ENCODE measurements at regions not wholly inside any gene's neighbourhood (a gene's known extent, or its start where the extent isn't known, plus 50 kb on each side); places are given as distances from the start of the nearest gene placed in this dataset.

DNA sequence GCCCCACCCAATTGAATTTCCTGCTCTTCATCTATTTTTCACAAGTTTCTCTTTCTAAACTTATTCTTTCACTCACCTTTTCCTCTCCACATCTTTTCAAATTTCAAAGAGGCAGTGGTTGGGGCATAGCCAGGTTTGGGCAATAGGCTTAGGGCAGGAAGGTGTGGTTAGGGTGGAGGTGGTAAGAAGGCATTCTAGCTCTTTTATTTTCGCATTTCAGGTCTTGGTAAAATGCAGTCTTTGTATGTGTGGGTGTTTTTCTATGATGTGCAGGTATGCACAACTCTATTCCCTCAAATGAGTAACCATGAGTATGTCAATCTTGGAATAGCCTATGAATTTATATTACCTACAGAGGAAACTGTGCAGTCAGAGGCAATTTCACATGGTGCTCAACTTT lies 129.8 kb upstream of the IFNE start:
- no peak for DNase-seq (ENCODE audit: low spot score)
- TF ChIP-seq, protein P1, sequence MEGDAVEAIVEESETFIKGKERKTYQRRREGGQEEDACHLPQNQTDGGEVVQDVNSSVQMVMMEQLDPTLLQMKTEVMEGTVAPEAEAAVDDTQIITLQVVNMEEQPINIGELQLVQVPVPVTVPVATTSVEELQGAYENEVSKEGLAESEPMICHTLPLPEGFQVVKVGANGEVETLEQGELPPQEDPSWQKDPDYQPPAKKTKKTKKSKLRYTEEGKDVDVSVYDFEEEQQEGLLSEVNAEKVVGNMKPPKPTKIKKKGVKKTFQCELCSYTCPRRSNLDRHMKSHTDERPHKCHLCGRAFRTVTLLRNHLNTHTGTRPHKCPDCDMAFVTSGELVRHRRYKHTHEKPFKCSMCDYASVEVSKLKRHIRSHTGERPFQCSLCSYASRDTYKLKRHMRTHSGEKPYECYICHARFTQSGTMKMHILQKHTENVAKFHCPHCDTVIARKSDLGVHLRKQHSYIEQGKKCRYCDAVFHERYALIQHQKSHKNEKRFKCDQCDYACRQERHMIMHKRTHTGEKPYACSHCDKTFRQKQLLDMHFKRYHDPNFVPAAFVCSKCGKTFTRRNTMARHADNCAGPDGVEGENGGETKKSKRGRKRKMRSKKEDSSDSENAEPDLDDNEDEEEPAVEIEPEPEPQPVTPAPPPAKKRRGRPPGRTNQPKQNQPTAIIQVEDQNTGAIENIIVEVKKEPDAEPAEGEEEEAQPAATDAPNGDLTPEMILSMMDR (IDR thresholded peaks at IDR 0.05) = no peak
- no peak overlapping the region for H3K27ac Mint-ChIP-seq (ENCODE audit: unreplicated experiment)
- H3K9me3 Mint-ChIP-seq (ENCODE audit: low read depth) = no peaks in the 10 kb centered on the region
- peaks cover 18% of the 10 kb centered on the region for H3K27me3 Mint-ChIP-seq (ENCODE audit: low read depth)
- peaks cover 11% of the 10 kb centered on the region for H3K4me1 Mint-ChIP-seq (ENCODE audit: low read depth)
- H3K36me3 Mint-ChIP-seq (ENCODE audit: low read depth) = no peaks in the 10 kb centered on the region
- no peak overlapping the region for H3K4me3 Mint-ChIP-seq (ENCODE audit: unreplicated experiment)

DNA sequence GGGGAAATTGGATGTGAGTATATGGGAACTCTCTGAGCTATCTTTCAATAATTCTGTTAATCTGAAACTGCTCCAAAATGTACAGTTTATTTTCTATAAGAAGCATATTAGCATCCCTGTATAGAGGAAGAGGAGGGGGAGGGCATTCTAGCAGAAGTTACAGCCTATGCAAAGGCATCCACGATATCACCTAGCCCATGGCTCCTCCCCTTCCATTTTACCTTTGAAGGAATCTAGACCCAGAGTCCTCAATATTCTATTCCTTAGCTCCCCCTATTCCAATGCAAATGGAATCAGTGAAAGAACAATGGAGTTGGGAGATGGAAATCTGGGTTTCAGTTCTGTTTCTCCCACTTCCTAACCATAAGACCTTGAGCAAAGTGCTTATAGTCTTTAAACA lies 132.9 kb upstream of the IFNE start:
- Mint-ChIP-seq H3K27ac (ENCODE audit: unreplicated experiment) (no peak overlapping the region), H3K27me3 (ENCODE audit: low read depth) (peaks cover 15% of the 10 kb centered on the region), H3K4me1 (ENCODE audit: low read depth) (peaks cover 11% of the 10 kb centered on the region), H3K9me3 (ENCODE audit: low read depth) (no peaks in the 10 kb centered on the region), H3K4me3 (ENCODE audit: unreplicated experiment) (no peak overlapping the region), H3K36me3 (ENCODE audit: low read depth) (no peaks in the 10 kb centered on the region)
- TF ChIP-seq, protein P1 (IDR thresholded peaks at IDR 0.05) = no peak
- DNase-seq (ENCODE audit: low spot score) = no peak

DNA sequence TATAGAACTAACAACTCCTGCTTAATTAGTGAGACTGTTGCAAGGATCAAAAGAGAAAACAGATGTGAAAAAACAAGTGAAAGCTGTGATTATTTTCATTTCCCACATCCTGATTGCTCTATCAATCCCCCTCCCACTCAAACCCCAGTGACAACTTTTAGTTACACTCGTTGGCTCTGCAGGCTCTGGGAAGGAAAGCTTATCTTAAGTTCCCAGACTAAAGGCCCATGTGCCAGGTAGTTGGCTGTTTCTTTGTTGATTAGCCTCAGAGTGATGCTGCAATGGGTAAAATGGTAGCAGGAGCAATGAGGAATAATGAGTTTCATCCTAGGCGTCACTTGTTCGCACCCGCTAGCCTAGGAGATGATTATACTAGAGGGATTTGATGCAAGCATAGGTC lies 133.3 kb upstream of the IFNE start:
- no peak overlapping the region for H3K27ac Mint-ChIP-seq (ENCODE audit: unreplicated experiment)
- no peaks in the 10 kb centered on the region for H3K36me3 Mint-ChIP-seq (ENCODE audit: low read depth)
- peaks cover 11% of the 10 kb centered on the region for H3K4me1 Mint-ChIP-seq (ENCODE audit: low read depth)
- H3K27me3 Mint-ChIP-seq (ENCODE audit: low read depth) = peaks cover 15% of the 10 kb centered on the region
- no peaks in the 10 kb centered on the region for H3K9me3 Mint-ChIP-seq (ENCODE audit: low read depth)
- H3K4me3 Mint-ChIP-seq (ENCODE audit: unreplicated experiment) = no peak overlapping the region
- TF ChIP-seq, protein P1 (IDR thresholded peaks at IDR 0.05) = no peak
- DNase-seq (ENCODE audit: low spot score) = no peak

DNA sequence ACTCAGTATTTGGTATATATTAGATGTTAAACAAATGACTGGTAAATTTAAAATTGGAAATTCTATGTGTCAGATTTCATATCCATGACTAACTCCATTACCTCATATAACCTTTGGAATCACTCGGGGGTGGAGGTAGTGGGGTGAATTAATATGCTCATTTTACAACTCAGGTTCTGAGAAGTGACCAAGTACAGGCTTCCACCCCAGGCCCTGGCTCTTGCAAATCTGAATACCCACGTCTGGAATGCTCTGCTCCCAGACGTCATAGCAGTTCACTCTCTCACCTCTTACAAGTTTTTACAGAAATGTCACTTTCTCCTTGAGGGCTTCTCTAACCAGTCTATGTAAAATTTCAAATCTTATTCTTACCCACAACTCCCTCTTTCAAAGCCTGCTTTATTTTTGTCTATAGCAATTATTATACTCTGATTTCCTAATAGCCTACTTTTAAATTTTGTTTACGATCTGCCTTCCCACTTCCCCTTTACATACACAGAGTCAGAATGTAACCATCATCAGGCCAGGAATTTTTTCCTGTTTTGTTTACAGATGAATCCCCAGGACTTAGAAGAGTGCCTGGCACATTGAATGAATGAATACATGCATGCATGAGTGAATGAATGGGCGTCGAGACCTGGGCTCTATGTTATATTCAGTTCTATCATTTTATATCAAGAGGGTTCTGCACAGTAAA lies 134.1 kb upstream of the IFNE start:
- no peaks in the 10 kb centered on the region for H3K9me3 Mint-ChIP-seq (ENCODE audit: low read depth)
- H3K27ac Mint-ChIP-seq (ENCODE audit: unreplicated experiment) = no peak overlapping the region
- H3K4me3 Mint-ChIP-seq (ENCODE audit: unreplicated experiment) = no peak overlapping the region
- H3K27me3 Mint-ChIP-seq (ENCODE audit: low read depth) = peaks cover 13% of the 10 kb centered on the region
- peaks cover 11% of the 10 kb centered on the region for H3K4me1 Mint-ChIP-seq (ENCODE audit: low read depth)
- no peak for DNase-seq (ENCODE audit: low spot score)
- H3K36me3 Mint-ChIP-seq (ENCODE audit: low read depth) = no peaks in the 10 kb centered on the region
- TF ChIP-seq, protein P1 (IDR thresholded peaks at IDR 0.05) = no peak

DNA sequence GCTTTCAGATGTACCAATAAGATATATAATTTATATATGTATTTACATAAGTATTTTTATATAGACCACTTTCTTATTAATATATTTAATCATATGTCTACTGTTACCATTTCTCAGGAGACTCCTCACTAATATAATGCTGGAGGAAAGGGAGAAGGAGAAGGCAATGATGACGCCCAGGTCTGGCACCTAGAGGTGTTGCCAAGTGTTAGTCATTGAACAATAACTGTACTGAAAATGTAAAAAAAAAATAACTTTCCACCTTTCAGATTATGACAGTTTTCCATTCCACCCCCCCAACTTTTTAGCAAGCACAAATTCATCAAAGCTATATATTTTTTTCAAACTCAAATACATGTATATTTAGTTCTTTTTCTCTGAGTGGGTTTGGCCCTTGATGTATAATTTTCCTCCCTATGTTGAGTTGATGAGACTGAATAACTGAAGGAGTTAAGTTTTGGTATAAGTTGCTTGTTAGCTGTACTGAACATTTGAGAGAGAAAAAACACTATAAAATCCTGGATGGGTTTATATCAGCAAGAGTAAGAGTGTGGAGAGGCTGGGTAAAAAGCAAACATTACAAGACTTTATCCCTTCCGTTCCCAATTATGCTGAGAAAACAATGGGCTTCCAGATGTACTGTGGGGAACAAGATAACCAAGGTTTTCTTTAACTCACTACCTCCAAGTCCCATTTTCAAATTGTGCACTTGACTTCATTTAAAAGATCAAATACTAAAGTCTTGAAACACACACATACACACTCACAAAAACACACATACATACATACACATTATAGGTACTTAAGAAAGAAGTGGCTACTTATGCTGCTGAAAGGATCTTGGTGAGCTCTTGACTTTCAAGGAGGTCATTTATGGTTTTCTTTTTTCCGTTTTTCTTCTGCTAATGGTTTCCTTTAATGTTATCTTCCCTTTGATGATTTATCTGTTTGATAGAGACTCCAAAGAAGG lies 142.8 kb upstream of the IFNE start:
- Mint-ChIP-seq H3K36me3 (ENCODE audit: low read depth) (no peaks in the 10 kb centered on the region), H3K4me1 (ENCODE audit: low read depth) (no peaks in the 10 kb centered on the region), H3K9me3 (ENCODE audit: low read depth) (peaks cover 17% of the 10 kb centered on the region), H3K27me3 (ENCODE audit: low read depth) (peaks cover 21% of the 10 kb centered on the region), H3K27ac (ENCODE audit: unreplicated experiment) (no peak overlapping the region), H3K4me3 (ENCODE audit: unreplicated experiment) (no peak overlapping the region)
- TF ChIP-seq, protein P1 (IDR thresholded peaks at IDR 0.05) = no peak
- no peak for DNase-seq (ENCODE audit: low spot score)
